ENCODE measurements at regions not wholly inside any gene's neighbourhood (a gene's known extent, or its start where the extent isn't known, plus 50 kb on each side); places are given as distances from the start of the nearest gene placed in this dataset.

DNA sequence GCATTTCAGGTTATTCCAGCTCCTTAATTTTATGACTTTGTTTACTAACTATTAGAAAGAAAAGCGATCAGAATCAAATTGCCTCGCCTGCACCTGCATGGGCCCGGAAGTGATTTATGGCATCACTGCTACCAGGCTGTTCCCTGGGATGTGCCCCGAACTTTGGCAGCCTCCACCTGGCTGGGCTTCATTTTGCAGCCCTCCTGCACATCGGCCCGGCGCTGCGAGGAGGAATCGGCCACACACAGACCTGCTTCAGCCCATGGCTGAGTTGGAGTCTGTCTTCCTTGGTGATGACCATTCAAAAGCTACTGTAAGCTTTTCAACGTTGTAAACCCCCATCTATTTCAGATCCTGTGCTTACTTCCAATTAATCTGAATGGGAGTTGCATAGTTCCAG lies 638.0 kb downstream of the RNF144A start:
- TF ChIP-seq RAD21 (IDR thresholded peaks at IDR 0.05; ENCODE audit: low read depth): no peak
- TF ChIP-seq EGR1 (IDR thresholded peaks at IDR 0.05): no peak
